IMR-90 (cell line): ENCODE measurements at regions not wholly inside any gene's neighbourhood (a gene's known extent, or its start where the extent isn't known, plus 50 kb on each side); places are given as distances from the start of the nearest gene placed in this dataset.

ENCODE experiments used
- BHLHE40 ChIP-seq: fragments of 150-350 bp; IDR thresholded peaks from 2 replicates; pipeline ENCODE4 v1.6.1; 2016; ENCODE audit warnings: mild to moderate bottlenecking, low read depth, low read length
- CTCF ChIP-seq: conservative IDR thresholded peaks from 2 replicates; pipeline ENCODE4 v1.5.1; 2012; ENCODE audit warnings: mild to moderate bottlenecking, low read depth, low read length, improper control_type of control experiment
- MAZ ChIP-seq: IDR thresholded peaks from 2 replicates; pipeline ENCODE4 v1.6.1; 2012; ENCODE audit warnings: low read depth, mild to moderate bottlenecking, low read length, improper control_type of control experiment, moderate library complexity, borderline replicate concordance
- POLR2A ChIP-seq: IDR thresholded peaks from 2 replicates; pipeline ENCODE4 v1.6.1; 2012; ENCODE audit warnings: mild to moderate bottlenecking, low read depth, low read length
- RAD21 ChIP-seq: IDR thresholded peaks from 2 replicates; pipeline ENCODE4 v1.6.1; 2012; ENCODE audit warnings: low read length, improper control_type of control experiment

- TF ChIP-seq CTCF (no peak), MAZ (no peak), RAD21 (no peak), POLR2A (no peak), BHLHE40 (no peak)
Measured at GRCh38 chr1:98047171-98047570, 126.3 kb upstream of the DPYD start (continued).
